GM18870 (cell line): ENCODE measurements at regions not wholly inside any gene's neighbourhood (a gene's known extent, or its start where the extent isn't known, plus 50 kb on each side); places are given as distances from the start of the nearest gene placed in this dataset.

Source experiments
- ATAC-seq: cut with Tn5 transposase; IDR thresholded peaks from one replicate; pipeline ENCODE4 v1.9.1; 2021; ENCODE audit warnings: moderate library complexity; ENCODE audit not compliant: unreplicated experiment

DNA sequence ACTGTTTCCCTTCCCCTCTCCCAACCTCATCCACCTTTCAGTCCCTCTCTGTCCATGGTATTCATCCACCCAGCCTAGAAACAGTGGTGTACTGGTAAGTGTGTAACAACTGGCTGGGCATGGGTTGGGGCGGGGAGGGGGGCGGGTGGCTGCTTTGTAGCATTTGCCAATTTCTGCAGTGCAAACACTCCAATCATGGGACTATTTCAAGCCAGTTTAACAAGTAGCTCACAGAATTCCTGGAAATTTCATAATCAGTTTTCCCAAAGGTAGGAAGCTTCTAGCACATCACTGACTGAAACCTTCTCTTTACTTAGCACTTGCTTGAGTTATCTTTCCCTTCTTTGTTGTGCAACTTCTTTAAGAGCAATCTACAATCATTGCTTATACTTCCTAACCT lies 100.8 kb upstream of the WASF3 start:
- no peak for ATAC-seq

DNA sequence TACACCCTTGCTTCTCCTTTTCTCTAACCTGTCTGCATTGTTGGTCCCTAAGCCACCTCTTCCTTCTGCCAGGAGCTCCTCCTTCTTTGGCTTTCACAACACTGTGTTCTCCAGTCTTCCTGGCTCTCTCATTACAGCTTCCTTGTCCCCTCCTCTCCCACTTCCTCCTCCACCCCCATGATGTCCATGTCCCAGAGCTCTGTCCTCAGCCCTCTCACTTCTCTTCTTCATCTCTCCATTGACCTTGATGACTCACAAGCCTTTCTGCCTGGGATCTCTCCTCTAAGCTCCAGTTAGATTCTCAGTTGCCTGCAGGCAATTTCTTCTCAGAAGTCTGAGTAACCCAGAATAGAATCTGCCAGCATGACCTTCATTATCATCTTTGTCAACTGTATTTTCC lies 100.3 kb upstream of the WASF3 start:
- no peak for ATAC-seq

DNA sequence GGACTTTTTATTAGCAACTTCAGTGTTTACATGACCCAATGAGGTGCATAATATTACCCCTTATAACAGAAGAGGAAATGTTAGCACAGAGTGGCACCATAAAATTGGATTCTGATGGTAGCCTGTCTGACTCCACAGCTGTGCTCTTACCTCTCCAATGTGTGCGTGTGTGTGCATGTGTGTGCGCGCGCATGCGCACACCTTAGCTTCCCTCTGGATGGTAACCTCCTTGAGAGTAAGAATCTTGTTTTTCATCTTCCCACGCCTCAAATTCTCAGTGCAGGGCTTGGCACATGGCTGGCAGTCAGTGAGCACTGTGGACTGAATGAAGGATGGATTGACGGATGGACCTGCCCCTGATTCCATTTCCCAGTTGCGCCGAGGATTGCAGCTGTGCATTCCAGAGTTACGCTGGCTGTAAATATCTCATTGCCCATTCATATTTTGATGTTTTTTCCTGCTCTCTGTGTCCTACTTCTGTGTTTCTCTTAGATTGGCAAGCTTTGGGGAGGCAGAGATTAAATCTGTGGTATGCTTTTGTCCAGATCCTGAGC lies 99.2 kb upstream of the WASF3 start:
- ATAC-seq, result no peak

DNA sequence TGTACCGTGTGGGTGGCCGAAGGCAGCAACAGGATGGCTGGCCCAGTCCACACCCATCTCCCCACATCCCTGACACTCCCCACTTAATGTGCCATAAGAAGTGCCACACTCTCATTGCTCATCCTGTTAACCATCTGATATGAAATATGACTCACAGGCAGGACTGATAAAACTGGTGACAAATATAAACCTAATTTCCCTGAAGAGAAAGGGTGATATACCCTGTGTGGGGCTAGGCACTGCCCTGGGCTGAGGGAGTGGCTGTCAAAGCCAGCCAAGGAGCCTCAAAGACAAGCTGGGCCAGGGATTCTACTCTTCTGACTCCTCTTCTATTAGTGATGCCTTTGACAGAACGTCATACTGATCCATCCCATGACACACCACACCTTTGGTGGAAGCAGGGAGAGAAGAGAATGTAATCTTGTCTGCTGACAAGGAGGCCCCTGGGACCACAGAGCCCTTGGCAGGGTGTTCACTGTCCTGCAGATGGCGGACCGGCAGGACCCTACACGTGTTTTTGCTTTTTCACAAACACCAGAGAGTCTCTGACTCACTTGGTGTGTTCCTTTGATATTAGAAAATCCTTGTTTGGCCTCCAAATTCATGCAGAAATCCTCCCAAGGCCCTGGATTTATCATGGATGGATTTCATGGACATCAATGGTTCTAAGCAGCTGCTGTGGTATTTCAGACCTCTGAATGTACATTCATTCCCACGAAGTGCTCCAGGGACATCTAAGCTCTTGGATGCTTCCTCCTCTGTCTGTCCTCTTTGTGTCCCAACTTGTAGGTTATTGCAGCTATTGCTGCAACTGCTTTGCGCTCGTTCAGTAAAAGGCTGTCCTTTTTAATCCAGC lies 98.0 kb upstream of the WASF3 start:
- no peak for ATAC-seq

DNA sequence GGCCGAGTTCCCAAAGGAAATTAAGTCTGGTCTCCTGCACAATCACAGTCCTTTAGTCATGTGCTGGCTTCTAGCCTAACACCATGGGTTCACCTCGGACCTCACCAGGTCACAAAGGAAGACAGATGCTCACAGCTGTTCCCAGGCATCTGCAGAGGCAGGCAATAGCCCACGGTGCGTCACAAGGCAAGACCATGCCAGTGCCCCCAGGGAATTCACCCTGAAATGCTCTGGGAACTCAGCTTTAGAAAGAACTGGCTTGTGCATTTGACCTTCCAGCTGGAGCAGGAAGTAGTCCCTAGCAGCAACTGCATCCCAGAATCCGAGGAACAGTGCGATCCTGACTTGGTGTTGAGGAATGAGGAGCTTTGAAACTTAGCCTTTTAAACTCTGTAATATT lies 96.8 kb upstream of the WASF3 start:
- no peak for ATAC-seq

DNA sequence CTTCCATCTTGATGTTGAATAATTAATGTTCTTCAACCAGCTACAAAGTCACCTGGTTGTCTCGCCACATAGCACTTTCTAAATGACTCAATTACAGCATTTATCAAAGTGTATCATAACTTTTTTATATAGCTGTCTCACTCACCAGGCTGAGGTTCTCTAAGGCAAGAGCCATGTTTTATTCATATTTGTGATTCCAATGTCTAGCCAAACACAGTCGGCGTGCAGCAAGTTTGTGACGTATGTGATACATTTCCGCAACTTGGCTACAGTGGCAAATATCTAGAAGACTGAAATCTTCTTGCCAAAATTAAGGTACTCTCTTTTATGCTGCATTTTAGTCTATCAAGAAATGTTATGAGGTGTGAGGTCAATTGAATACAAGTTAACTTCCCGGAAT lies 94.2 kb upstream of the WASF3 start:
- ATAC-seq, result no peak

DNA sequence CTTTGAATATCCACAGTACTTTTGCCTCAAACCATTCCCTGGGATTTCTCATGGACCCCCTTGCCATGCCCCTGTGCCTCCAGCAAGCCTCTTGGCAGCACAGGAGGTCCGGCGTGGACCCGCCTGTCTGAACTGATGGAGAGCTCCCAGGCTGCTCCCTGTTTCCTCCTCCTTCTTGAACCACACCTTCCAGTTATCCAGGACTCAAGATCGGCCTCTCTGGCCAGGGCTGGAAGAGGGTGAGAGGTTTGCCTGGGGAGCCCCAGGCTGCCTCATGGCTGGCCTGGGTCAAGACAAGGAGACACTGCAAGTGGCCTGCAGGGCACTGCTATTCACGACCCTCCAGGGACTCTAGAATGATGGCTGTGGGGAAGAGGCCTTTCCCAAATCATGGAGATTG lies 93.6 kb upstream of the WASF3 start:
- no peak for ATAC-seq

DNA sequence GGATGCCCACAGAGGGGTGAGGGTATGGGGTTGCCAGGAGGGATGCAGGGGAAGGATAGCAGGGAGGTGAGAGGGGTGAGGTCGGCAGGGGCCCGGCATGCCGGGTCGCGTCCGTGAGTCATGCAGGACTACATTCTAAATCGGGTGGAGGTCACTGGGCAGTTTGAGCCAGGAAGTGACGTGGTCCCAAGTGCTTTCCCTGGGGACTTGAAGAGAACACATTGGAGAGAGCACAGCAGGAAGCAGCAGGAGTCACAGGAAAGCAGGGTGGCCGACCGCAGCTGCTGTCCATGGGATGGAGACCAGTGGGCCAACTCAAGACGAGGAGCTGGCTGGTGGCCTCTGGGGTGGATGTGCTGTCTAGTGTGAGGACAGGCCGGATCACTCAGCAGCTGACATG lies 92.0 kb upstream of the WASF3 start:
- no peak for ATAC-seq

DNA sequence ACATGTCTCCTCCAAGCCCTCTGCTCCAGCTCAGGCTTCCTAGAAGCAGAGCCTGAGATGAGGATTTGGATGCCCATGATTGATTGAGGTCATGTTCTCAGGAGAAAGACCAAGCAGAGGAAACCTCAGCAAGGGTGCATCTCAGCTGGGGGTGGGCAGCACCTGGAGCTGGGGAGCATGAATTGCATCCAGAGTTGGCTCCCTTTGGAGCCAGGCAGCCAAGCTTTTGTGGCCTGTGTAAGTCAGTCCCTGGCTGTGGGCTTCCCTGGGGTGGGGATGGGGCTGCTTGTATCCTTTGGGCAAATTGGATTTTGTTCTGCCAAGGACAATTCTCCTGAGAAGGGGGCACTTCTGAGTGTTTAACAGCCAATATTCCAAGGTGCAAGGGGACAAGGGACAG lies 91.5 kb upstream of the WASF3 start:
- ATAC-seq, result no peak

DNA sequence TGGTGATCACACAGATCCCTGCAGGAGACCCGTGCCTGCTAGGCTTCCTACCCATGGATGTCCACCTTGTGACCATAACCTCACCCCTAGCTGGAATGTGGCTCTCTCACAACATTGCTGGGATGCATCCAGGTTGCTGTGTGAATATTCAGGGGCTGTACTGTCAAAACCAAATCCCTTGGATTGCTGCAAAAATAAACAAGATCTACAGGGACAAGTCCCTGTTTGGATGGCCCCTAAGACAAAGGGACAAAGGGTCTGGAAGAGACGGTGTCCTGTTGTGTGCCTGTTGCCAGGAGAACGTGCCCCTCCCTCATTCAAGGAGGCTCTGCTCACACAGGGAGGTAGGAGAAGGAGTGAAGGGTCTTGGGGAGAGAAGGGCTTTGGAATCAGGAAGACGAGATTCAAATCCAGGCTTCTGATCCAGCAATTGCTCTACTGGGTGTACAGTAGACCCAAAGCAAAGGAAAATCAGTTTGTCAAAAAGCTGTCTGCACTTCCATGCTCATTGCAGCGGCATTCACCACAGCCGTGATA lies 89.2 kb upstream of the WASF3 start:
- no peak for ATAC-seq

DNA sequence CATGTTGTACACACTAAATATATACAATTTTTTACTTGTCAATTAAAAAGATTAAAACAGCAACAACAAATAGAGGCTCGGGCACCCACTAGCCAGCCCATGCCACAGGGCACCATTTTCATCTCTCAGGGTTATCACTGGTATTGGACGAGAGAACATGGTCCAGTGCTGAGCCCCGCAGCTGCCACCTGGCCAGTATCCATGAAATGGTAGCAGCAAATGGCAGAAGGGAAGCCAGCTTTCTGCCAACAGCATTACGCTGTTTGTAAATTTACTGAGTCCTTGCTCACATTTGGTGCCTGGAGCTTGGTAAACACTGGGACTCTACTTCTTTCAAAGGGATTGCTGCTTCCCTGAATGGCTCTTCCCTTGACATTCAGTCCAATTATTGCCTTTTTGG lies 87.9 kb upstream of the WASF3 start:
- ATAC-seq, result no peak

DNA sequence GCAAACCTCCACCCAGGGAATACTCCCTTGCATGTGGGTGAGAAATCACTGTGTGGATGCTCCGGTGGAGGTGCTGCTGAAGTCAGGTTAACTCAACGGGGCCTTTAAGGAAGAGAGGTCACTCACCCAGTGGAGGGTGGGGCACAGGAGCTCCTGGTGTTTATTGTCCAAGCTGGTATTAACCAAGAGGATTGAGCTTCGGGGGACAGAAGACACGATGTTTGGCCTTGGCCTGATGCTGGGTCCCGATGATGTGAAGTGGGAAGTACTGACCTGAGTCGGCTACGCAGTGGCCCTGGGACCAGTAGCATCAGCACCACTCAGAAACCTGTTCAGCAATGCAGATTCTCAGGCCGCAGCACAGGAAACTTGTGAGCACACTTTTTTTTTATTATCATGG lies 85.7 kb upstream of the WASF3 start:
- no peak for ATAC-seq

DNA sequence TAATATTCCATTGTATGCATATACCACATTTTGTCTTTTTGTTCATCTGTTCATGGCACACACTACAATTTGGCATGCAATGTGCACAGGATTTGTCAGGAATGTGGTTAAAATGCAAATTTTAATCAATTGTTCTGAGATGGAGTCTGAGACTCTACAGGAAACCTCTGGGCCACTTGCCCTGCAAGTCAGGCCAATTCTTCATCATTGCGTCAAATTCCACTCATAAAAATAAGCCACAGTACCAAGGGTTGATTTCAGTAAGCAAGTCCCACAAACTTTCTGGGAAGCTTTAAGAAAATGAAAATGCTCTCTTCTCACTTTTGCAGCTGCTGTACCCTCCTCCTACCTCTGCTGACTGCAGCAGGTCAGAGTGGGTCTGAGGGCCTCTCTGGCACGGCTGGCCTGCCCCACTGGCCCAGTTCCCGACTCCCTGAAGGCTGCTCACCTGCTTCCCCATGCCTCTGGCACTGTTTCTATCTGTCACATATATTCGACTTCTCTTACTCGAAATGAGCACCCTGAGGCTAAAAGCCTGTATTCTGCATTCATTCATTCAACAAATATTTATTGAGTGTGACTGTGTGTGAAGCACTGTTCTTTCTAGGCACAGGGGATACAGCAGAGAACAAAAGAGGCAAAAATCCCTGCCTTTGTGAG lies 83.8 kb upstream of the WASF3 start:
- ATAC-seq, result no peak

DNA sequence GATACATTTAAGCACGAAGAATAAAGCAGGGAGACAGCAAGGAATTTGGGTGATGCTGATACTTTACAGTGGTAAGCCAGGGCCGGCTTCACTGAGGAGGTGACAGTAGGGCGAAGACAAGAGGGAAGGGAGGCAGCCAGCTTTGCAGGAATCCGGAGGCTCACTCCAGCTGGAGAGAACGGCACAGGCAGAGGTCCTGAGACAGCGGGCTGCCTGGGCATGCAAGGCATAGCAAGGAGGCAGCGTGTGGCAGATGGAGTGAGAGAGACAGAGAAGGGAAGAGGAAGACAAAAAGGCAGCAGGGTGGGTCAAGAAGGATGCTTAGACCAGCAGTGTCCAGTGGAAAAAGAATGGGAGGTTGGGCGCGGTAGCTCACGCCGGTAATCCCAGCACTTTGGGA lies 83.2 kb upstream of the WASF3 start:
- ATAC-seq, result no peak

DNA sequence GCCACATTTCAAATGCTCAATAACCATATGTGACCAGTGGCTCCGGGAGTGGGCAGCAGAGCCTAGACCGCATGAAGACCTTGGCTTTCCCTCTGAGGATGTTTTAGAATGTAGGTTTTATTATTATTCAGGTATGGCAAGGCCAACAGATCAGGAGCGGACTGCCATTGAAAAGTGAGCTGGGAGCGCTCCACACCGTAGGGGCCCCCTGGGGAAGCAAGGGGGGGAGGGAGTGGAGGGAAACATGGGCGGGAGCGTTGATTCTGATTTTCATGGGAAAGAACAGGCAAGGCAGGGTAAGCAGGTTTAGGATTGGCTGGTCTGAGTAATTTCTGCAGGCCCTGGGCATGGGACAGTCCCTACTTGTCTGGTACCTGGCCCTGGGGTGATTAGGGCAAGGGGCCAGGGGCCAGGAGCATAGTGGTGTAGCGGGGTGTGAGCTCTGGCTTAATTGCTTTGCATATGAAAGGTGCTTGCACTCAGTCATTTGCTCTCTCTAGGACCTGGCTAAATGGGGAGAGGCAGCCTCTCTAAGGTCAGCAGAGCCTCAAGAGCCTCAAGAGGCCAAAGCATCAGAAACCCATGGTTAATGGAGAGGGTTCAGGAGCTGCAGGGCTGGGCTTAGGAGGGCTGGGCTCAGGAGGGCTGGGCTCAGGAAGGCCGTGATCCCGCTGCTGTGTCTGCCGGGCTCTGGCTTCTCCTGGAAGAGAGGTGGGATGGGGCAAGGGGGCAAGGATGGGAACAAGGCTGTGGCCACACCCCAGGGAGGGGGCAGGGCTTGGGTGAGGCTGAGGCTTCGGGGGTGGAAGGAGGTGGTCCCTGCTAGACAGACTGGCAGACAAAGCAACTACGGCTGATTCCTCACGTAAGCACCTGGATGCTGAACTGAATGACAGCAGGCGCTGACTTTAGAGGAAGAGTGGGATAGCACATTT lies 82.0 kb upstream of the WASF3 start:
- no peak for ATAC-seq

DNA sequence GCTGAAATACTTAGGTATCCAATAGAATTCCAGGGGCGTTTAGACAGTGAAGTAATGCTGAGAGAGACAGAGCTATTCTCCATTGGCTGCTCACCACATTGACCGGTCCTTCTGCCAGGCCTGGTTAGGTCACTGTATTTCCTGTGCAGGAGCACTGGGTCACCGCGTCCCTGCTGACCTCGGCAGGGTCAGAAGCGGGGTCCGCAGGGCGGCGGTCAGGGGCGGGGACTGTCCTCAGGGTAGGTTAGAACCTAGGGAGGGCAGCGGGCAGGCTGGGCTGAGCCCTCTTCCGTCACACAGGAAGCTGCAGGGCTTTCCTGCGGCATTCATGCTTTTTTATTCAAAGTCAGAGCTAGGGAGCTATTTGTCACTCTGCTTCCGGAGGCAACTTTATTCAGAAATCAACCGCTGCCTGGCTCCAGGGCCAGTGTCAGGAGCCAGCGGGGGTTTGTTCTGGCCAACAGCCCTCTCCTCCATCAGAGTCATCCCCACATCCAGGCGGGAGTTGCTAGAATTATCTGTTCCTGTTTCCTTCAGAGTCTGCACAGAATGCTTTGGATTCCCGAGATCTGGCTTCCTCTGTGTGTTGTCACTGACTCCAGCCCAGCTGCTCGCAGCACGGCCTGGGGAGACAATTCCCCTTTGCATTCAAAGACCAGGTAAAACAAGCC lies 81.2 kb upstream of the WASF3 start:
- ATAC-seq, result no peak

DNA sequence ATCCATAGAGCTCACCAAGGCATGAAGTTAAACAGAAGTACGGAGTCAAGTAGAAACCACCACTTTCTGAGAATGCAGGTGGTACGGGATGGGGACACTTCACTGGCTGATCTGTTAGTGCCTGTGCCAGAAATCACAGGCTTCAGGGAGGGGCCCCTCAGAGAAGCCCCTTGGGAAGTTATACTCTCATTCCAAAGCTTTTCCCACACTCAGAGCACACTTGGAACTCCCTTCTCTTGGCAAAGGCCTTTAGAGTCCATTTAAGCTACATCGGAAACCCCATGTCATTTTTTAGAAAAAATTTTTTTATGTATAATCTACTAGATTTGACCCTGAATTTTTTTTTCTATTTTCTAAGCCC lies 80.7 kb upstream of the WASF3 start:
- ATAC-seq, result no peak

DNA sequence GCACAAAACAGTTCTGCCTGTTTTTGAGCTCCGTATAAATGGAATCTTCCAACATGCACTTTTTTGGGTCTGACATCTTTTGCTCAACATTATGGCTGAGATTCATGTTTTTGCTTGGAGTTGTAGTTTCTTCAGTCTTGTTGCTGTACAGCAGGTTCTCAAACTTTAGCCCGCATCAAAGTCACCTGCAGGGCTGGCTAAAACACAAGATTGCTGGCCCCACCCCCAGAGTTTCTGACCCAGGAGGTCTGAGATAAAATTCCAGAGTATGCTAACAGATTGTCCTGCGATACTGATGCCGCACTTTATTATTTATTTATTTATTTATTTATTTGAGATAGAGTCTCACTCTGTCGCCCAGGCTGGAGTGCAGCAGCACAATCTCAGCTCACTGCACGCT lies 79.8 kb upstream of the WASF3 start:
- ATAC-seq, result no peak

DNA sequence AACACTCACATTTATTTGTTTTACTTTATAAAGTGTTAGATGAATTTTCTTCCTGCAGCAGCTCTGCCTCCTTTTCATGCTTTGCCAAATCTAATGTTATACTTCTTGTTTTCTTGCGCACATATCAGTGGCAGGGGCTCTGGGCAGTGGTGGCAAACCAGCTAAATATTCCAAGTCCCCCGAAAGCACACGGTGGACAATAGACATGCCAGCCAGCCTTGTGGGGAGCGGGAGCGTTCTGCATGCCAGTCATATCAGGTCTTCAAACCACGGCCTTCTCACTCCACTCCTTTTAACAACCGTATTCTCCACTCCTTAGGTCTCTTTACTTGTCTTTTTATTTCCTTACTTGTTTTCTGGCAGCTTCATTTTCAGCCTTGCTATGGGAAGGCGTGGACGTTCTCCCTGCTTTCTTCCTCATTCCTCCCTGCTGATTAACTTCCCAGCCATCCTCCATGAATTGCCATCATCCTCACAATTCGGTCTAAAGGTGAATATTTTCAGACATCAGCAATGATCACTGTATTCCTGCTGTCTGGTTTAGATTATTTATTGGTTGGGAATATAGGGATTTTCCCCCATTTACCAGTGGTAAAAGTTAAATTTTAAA lies 77.1 kb upstream of the WASF3 start:
- ATAC-seq, result no peak
